HepG2 (cell line): ENCODE measurements at regions not wholly inside any gene's neighbourhood (a gene's known extent, or its start where the extent isn't known, plus 50 kb on each side); places are given as distances from the start of the nearest gene placed in this dataset.

ENCODE experiments used
- ATAC-seq: fragments of 200-7000 bp; cut with Tn5 transposase; 3 replicates; pipeline ENCODE4 v1.9.1; 2020; ENCODE audit warnings: mild to moderate bottlenecking, moderate library complexity
- BruUV-seq: library from RNA; stranded (reverse); fragments of 400-500 nt; replicated peaks from 2 replicates; lab custom pipeline; 2021; lab: Mats Ljungman, UMichigan
- CTCF ChIA-PET: fragments of 300-600 bp; formaldehyde crosslinking; extraction: SDS; loops from one replicate; lab custom pipeline; 2021; ENCODE audit warnings: low total read pairs, inconsistent platforms, low intra/inter-chr PET ratio; lab: Yijun Ruan, JAX
- POLR2A ChIA-PET: fragments of 350-600 bp; sonication (Branson Sonifier 250); formaldehyde crosslinking; loops from one replicate; lab custom pipeline; 2020; ENCODE audit warnings: antibody characterized with exemption, inconsistent platforms; lab: Yijun Ruan, JAX
- DNase-seq: peaks from one replicate; pipeline ENCODE4 v3.0.0-alpha.2; 2015; ENCODE audit warnings: low spot score
- FAIRE-seq: peaks from 3 replicates; lab custom pipeline; 2011; peaks lifted over from hg19 to GRCh38; lab: Jason Lieb, UNC
- H2AFZ ChIP-seq: one replicate; pipeline ENCODE4 v1.6.1; 2011; ENCODE audit warnings: low read length, inconsistent platforms
- H3K27ac ChIP-seq: fragments of 300-600 bp; 3 replicates; pipeline ENCODE4 v1.8.0; 2011; ENCODE audit warnings: mixed run types, mild to moderate bottlenecking, mixed read lengths, low read length, inconsistent platforms; ENCODE audit not compliant: insufficient read depth; ENCODE audit errors: extremely low read length
- H3K27me3 ChIP-seq, 2 experiments: fragments of 200-600 bp in 1 of 2; 2 replicates in 1 of 2; 3 replicates in 1 of 2; pipeline versions ENCODE4 v1.6.0 to v1.8.0; 2011; ENCODE audit warnings: low read length in 2 of 2, mild to moderate bottlenecking in 2 of 2, moderate library complexity in 2 of 2, inconsistent platforms in 1 of 2; ENCODE audit not compliant: insufficient read depth in 2 of 2, control insufficient read depth in 1 of 2
- H3K36me3 ChIP-seq, 2 experiments: fragments of 200-600 bp in 1 of 2; replicated peaks in 1 of 2; 2 replicates in 1 of 2; 3 replicates in 1 of 2; pipeline versions ENCODE4 v1.5.1 to v1.8.0; 2011; ENCODE audit warnings: low read length in 2 of 2, inconsistent platforms in 1 of 2; ENCODE audit not compliant: insufficient read depth in 2 of 2, control insufficient read depth in 1 of 2
- H3K4me1 ChIP-seq: 2 replicates; pipeline ENCODE4 v1.5.1; 2012; ENCODE audit warnings: low read length, inconsistent platforms; ENCODE audit not compliant: insufficient read depth
- H3K4me2 ChIP-seq: 2 replicates; pipeline ENCODE4 v1.6.0; 2011; ENCODE audit warnings: low read depth, low read length, inconsistent platforms
- H3K4me3 ChIP-seq, 3 experiments: fragments of 200-600 bp in 1 of 3; sonication (generic), shearing (Covaris generic) in 1 of 3; replicated peaks in 1 of 3; 2 replicates each; pipeline ENCODE4 v1.5.1; 2011 to 2016; ENCODE audit warnings: low read length in 3 of 3, inconsistent platforms in 2 of 3, low read depth in 2 of 3, mild to moderate bottlenecking in 2 of 3, control low read depth in 1 of 3, mixed read lengths in 1 of 3; ENCODE audit not compliant: insufficient read depth in 1 of 3
- H3K79me2 ChIP-seq: one replicate; pipeline ENCODE4 v1.6.1; 2011; ENCODE audit warnings: low read length, inconsistent platforms; ENCODE audit not compliant: insufficient read depth
- H3K9ac ChIP-seq: 2 replicates; pipeline ENCODE4 v1.6.0; 2011; ENCODE audit warnings: mild to moderate bottlenecking, low read depth, low read length, inconsistent platforms; ENCODE audit not compliant: insufficient read depth
- H3K9me3 ChIP-seq: 2 replicates; pipeline ENCODE4 v1.5.1; 2012; ENCODE audit warnings: mild to moderate bottlenecking, low read length
- H4K20me1 ChIP-seq: 2 replicates; pipeline ENCODE4 v1.6.0; 2011; ENCODE audit warnings: inconsistent platforms, mild to moderate bottlenecking, low read length, moderate library complexity; ENCODE audit not compliant: insufficient read depth
- AHR ChIP-seq: IDR thresholded peaks from 2 replicates; pipeline ENCODE4 v1.6.1; 2018; ENCODE audit warnings: missing genetic modification reagents, missing compliant biosample characterization
- ARID4A ChIP-seq: sonication (generic); formaldehyde crosslinking; IDR thresholded peaks from 2 replicates; pipeline ENCODE4 v1.5.0; 2020; ENCODE audit warnings: mild to moderate bottlenecking, missing genetic modification reagents, borderline replicate concordance
- BCLAF1 ChIP-seq: fragments of 450-650 bp; IDR thresholded peaks from 2 replicates; pipeline ENCODE4 v1.6.1; 2017; ENCODE audit warnings: mild to moderate bottlenecking
- CENPBD1 ChIP-seq: sonication (generic); formaldehyde crosslinking; IDR thresholded peaks from 2 replicates; pipeline ENCODE4 v1.8.0; 2022; ENCODE audit warnings: missing genetic modification reagents, low read depth, mild to moderate bottlenecking, borderline replicate concordance
- EED ChIP-seq: sonication (generic); formaldehyde crosslinking; IDR thresholded peaks from 2 replicates; pipeline ENCODE4 v1.5.0; 2020; ENCODE audit warnings: mild to moderate bottlenecking, missing genetic modification reagents
- MLLT10 ChIP-seq: sonication (generic); formaldehyde crosslinking; IDR thresholded peaks from 2 replicates; pipeline ENCODE4 v1.4.0; 2020; ENCODE audit warnings: missing genetic modification reagents
- NR2C2 ChIP-seq: sonication (generic); formaldehyde crosslinking; IDR thresholded peaks from 2 replicates; pipeline ENCODE4 v1.4.0; 2020; ENCODE audit warnings: missing genetic modification reagents, mild to moderate bottlenecking, moderate library complexity, borderline replicate concordance
- ZNF639 ChIP-seq: conservative IDR thresholded peaks from 2 replicates; pipeline ENCODE4 v1.6.1; 2018; ENCODE audit warnings: missing genetic modification reagents
- ZNF672 ChIP-seq: sonication (generic); formaldehyde crosslinking; IDR thresholded peaks from 2 replicates; pipeline ENCODE4 v1.8.1; 2022; ENCODE audit warnings: missing genetic modification reagents
- ZNF687 ChIP-seq: sonication (generic); formaldehyde crosslinking; IDR thresholded peaks from 2 replicates; pipeline ENCODE4 v1.5.1; 2020; ENCODE audit warnings: mild to moderate bottlenecking, missing genetic modification reagents, moderate library complexity
- WGBS: methylation state at CpG from one replicate; pipeline ENCODE4 v1.1.6; 2017; ENCODE audit warnings: low lambda C conversion rate; 5-methylcytosine and 5-hydroxymethylcytosine counted together
- in situ Hi-C: cut with HindIII; loops from 2 replicates; pipeline ENCODE4 v1.10.0; 2017; ENCODE audit warnings: low pct_unique_long_range_greater_than_20kb; ENCODE audit not compliant: extremely low pct_ligation_motif_present
- intact Hi-C: fragments of 100-400 bp; cut with micrococcal nuclease; formaldehyde crosslinking; loops from one replicate; pipeline ENCODE4 v1.10.0; 2022; ENCODE audit not compliant: unreplicated experiment

- Histone ChIP-seq H3K79me2 (no peaks in the 10 kb centered on the region), H3K9me3 (no peaks in the 10 kb centered on the region), H3K4me1 (peaks cover 4% of the 10 kb centered on the region; the same call in 1 of the 2 replicates), H3K9ac (no peak overlapping the region), H3K36me3 (no peaks in the 10 kb centered on the region), H2AFZ (no peak overlapping the region), H3K27ac (no peak overlapping the region), H3K4me3 (no peak overlapping the region), H3K27me3 (peaks cover 4 to 19% of the 10 kb centered on the region in 2 experiments; a peak in 4 of 5 replicates), H3K4me2 (no peak overlapping the region), H4K20me1 (no peaks in the 10 kb centered on the region)
- ChIA-PET POLR2A (no interaction called here), CTCF (no interaction called here)
- no TSS peak for BruUV-seq
- in situ Hi-C loops (no loop called here), intact Hi-C loops (no loop called here)
- ATAC-seq (no peak), FAIRE-seq (no peak), DNase-seq (no peak)
- WGBS = 86% methylated on average over 24 of the region's 59 CpGs
- TF ChIP-seq ZNF687 (CRISPR knock-in tag) (no peak), MLLT10 (CRISPR knock-in tag) (no peak), EED (no peak), CENPBD1 (CRISPR knock-in tag) (no peak), ZNF672 (CRISPR knock-in tag) (no peak), AHR (CRISPR knock-in tag) (no peak), BCLAF1 (no peak), NR2C2 (CRISPR knock-in tag) (no peak), ZNF639 (CRISPR knock-in tag) (no peak), ARID4A (CRISPR knock-in tag) (no peak)
Observed at GRCh38 chr7:35967366-35968139, 166.7 kb downstream of the SEPTIN7 start.
